Limb (tissue), 2 donors: ENCODE measurements at regions not wholly inside any gene's neighbourhood (a gene's known extent, or its start where the extent isn't known, plus 50 kb on each side); places are given as distances from the start of the nearest gene placed in this dataset.

Experiments
- DNase-seq, 2 donors: peaks; one replicate each; pipeline ENCODE4 v3.0.0-alpha.2; 2016; ENCODE audit errors: extremely low spot score in 2 of 2

GRCh38 chr18:78911751-78912283 lies 67.8 kb upstream of the SALL3 start:
- peak in 1 of 2 donors; percentile 14 for DNase-seq

- DNase-seq = peak in 1 of 2 donors; percentile 8
These were observed 67.3 kb upstream of the SALL3 start for GRCh38 chr18:78912336-78912735.

GRCh38 chr18:78912844-78913243 lies 66.8 kb upstream of the SALL3 start:
- peak in 1 of 2 donors; percentile 15 for DNase-seq

- DNase-seq = no peak
These were observed 66.2 kb upstream of the SALL3 start for GRCh38 chr18:78913395-78913794.

- DNase-seq = no peak
These were observed 65.8 kb upstream of the SALL3 start for GRCh38 chr18:78913830-78914231.

- no peak for DNase-seq
These were observed 65.2 kb upstream of the SALL3 start for GRCh38 chr18:78914249-78914935.

- no peak for DNase-seq
These were observed 64.1 kb upstream of the SALL3 start for GRCh38 chr18:78915446-78916008.

GRCh38 chr18:78918707-78919106 lies 60.9 kb upstream of the SALL3 start:
- DNase-seq = no peak

- DNase-seq = no peak
These were observed 59.7 kb upstream of the SALL3 start for GRCh38 chr18:78919956-78920355.

- no peak for DNase-seq
These were observed 59.0 kb upstream of the SALL3 start for GRCh38 chr18:78920456-78921138.

- no peak for DNase-seq
These were observed 56.8 kb upstream of the SALL3 start for GRCh38 chr18:78922856-78923255.

GRCh38 chr18:78924301-78924700 lies 55.3 kb upstream of the SALL3 start:
- no peak for DNase-seq

- DNase-seq = no peak
These were observed 54.7 kb upstream of the SALL3 start for GRCh38 chr18:78924786-78925540.

- DNase-seq = no peak
These were observed 53.9 kb upstream of the SALL3 start for GRCh38 chr18:78925557-78926242.

GRCh38 chr18:78926243-78926615 lies 53.4 kb upstream of the SALL3 start:
- no peak for DNase-seq

GRCh38 chr18:78927156-78927555 lies 52.5 kb upstream of the SALL3 start:
- no peak for DNase-seq

- DNase-seq = no peak
These were observed 52.0 kb upstream of the SALL3 start for GRCh38 chr18:78927616-78928015.

- DNase-seq = no peak
These were observed 51.5 kb upstream of the SALL3 start for GRCh38 chr18:78928076-78928475.

- DNase-seq = no peak
These were observed 50.1 kb upstream of the SALL3 start for GRCh38 chr18:78929516-78929915.
